ENCODE measurements at regions not wholly inside any gene's neighbourhood (a gene's known extent, or its start where the extent isn't known, plus 50 kb on each side); places are given as distances from the start of the nearest gene placed in this dataset.

GRCh38 chr13:27352698-27353097, 71.7 kb upstream of the GTF3A start:
- H3K9me3 Mint-ChIP-seq: no peaks in the 10 kb centered on the region
- no peak overlapping the region for H3K27ac Mint-ChIP-seq
- peaks cover 7% of the 10 kb centered on the region for H3K4me1 Mint-ChIP-seq
- TF ChIP-seq, protein P1, sequence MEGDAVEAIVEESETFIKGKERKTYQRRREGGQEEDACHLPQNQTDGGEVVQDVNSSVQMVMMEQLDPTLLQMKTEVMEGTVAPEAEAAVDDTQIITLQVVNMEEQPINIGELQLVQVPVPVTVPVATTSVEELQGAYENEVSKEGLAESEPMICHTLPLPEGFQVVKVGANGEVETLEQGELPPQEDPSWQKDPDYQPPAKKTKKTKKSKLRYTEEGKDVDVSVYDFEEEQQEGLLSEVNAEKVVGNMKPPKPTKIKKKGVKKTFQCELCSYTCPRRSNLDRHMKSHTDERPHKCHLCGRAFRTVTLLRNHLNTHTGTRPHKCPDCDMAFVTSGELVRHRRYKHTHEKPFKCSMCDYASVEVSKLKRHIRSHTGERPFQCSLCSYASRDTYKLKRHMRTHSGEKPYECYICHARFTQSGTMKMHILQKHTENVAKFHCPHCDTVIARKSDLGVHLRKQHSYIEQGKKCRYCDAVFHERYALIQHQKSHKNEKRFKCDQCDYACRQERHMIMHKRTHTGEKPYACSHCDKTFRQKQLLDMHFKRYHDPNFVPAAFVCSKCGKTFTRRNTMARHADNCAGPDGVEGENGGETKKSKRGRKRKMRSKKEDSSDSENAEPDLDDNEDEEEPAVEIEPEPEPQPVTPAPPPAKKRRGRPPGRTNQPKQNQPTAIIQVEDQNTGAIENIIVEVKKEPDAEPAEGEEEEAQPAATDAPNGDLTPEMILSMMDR (IDR thresholded peaks at IDR 0.05; ENCODE audit: unreplicated experiment in 3 of 3): no peak
- H3K27me3 Mint-ChIP-seq (ENCODE audit: low read depth): peaks cover 13% of the 10 kb centered on the region
- no peak overlapping the region for H3K4me3 Mint-ChIP-seq
- no peaks in the 10 kb centered on the region for H3K36me3 Mint-ChIP-seq (ENCODE audit: low read depth)

DNA sequence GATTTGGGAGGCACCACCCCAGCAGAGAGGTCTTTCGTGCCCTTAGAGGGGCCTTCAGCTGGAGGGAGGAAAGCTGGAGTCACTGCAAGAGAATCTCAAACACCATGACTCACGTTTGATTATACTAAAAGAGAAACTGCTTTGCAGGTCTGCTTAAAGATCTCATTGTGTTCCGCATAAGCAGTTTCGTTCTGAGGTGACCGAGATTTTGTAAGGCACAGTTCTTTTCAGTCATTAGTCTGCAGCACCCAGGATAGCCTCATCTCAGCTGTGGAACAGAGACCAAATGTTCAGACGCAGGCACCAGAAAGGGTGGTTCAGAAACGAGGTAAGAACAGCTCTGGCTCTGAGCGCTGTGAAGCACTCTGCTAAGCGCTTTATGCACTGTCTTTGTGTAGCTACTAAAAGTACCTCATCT, 71.2 kb upstream of the GTF3A start:
- Mint-ChIP-seq H3K27me3 (ENCODE audit: low read depth) (peaks cover 11% of the 10 kb centered on the region), H3K9me3 (no peaks in the 10 kb centered on the region), H3K27ac (no peak overlapping the region), H3K4me1 (peaks cover 5% of the 10 kb centered on the region), H3K4me3 (no peak overlapping the region), H3K36me3 (ENCODE audit: low read depth) (no peaks in the 10 kb centered on the region)
- TF ChIP-seq, protein P1 (IDR thresholded peaks at IDR 0.05; ENCODE audit: unreplicated experiment in 3 of 3): no peak

GRCh38 chr13:27353708-27354107, 70.7 kb upstream of the GTF3A start:
- Mint-ChIP-seq H3K27me3 (ENCODE audit: low read depth) (peaks cover 13% of the 10 kb centered on the region), H3K36me3 (ENCODE audit: low read depth) (no peaks in the 10 kb centered on the region), H3K4me1 (peaks cover 5% of the 10 kb centered on the region), H3K9me3 (no peaks in the 10 kb centered on the region), H3K27ac (no peak overlapping the region), H3K4me3 (no peak overlapping the region)
- TF ChIP-seq, protein P1 (IDR thresholded peaks at IDR 0.05; ENCODE audit: unreplicated experiment in 3 of 3): no peak

DNA sequence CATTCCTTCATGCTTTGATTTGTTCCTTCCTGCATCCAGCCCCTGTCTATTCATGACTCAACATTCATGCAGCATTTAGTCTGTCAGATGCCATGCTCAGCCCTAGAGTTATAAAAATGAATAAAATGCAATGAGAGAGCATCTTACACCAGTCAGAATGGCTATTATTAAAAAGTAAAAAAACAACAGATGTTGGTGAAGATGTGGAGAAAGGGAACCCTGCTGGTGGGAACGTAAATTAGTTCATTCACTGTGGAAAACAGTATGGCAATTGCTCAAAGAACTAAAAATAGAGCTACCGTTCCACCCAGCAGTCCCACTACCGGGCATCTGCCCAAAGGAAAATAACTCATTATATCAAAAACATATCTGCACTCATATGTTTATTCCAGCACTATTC, 70.0 kb upstream of the GTF3A start:
- Mint-ChIP-seq H3K27ac (no peak overlapping the region), H3K36me3 (ENCODE audit: low read depth) (no peaks in the 10 kb centered on the region), H3K27me3 (ENCODE audit: low read depth) (peaks cover 19% of the 10 kb centered on the region), H3K9me3 (no peaks in the 10 kb centered on the region), H3K4me1 (peaks cover 4% of the 10 kb centered on the region), H3K4me3 (no peak overlapping the region)
- TF ChIP-seq, protein P1 (IDR thresholded peaks at IDR 0.05; ENCODE audit: unreplicated experiment in 3 of 3): no peak

GRCh38 chr13:27355894-27356293, 68.5 kb upstream of the GTF3A start:
- Mint-ChIP-seq H3K4me3 (no peak overlapping the region), H3K27me3 (ENCODE audit: low read depth) (peaks cover 26% of the 10 kb centered on the region)

GRCh38 chr13:27358420-27358819, 66.0 kb upstream of the GTF3A start:
- Mint-ChIP-seq H3K4me3 (no peak overlapping the region), H3K27ac (no peak overlapping the region), H3K36me3 (ENCODE audit: low read depth) (no peaks in the 10 kb centered on the region), H3K9me3 (no peaks in the 10 kb centered on the region), H3K4me1 (no peaks in the 10 kb centered on the region), H3K27me3 (ENCODE audit: low read depth) (peaks cover 42% of the 10 kb centered on the region)
- TF ChIP-seq, protein P1 (IDR thresholded peaks at IDR 0.05; ENCODE audit: unreplicated experiment in 3 of 3): no peak

More at GRCh38 chr13:27355894-27356293, 68.5 kb upstream of the GTF3A start:
- TF ChIP-seq, protein P1 (IDR thresholded peaks at IDR 0.05; ENCODE audit: unreplicated experiment in 3 of 3): no peak
- H3K27ac Mint-ChIP-seq: no peak overlapping the region
- H3K36me3 Mint-ChIP-seq (ENCODE audit: low read depth): no peaks in the 10 kb centered on the region
- H3K9me3 Mint-ChIP-seq: no peaks in the 10 kb centered on the region
- no peaks in the 10 kb centered on the region for H3K4me1 Mint-ChIP-seq
